ENCODE measurements at regions not wholly inside any gene's neighbourhood (a gene's known extent, or its start where the extent isn't known, plus 50 kb on each side); places are given as distances from the start of the nearest gene placed in this dataset.

DNA sequence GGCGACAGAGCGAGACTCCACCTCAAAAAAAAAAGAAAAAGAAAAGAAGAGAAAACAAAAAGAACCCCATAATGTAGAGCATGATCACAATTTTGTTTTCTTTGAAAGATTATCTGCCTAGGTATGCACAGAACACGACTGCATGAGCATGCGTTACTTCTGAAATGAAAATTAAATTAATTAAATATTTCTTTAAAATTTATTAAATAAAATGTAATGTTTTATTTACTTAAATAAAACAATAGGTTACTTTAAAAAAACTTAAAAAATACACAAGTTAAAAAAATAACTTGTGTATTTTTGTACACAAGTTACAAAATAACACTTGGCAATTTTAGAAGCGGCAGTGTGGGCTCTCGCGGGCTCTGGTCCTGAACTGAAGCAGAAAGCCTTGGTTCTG is 107.8 kb downstream of the TFAP2A start (continued):
- no peak for TF ChIP-seq HHEX (CRISPR knock-in tag; IDR thresholded peaks at IDR 0.05)
- TF ChIP-seq ZNF616 (CRISPR knock-in tag; IDR thresholded peaks at IDR 0.05; ENCODE audit: low read depth), result no peak
- TF ChIP-seq MAF1 (CRISPR knock-in tag; IDR thresholded peaks at IDR 0.05; ENCODE audit: borderline replicate concordance), result no peak
- no peak for TF ChIP-seq ZNF136 (CRISPR knock-in tag; IDR thresholded peaks at IDR 0.05; ENCODE audit: low read depth)
- TF ChIP-seq, protein P1, sequence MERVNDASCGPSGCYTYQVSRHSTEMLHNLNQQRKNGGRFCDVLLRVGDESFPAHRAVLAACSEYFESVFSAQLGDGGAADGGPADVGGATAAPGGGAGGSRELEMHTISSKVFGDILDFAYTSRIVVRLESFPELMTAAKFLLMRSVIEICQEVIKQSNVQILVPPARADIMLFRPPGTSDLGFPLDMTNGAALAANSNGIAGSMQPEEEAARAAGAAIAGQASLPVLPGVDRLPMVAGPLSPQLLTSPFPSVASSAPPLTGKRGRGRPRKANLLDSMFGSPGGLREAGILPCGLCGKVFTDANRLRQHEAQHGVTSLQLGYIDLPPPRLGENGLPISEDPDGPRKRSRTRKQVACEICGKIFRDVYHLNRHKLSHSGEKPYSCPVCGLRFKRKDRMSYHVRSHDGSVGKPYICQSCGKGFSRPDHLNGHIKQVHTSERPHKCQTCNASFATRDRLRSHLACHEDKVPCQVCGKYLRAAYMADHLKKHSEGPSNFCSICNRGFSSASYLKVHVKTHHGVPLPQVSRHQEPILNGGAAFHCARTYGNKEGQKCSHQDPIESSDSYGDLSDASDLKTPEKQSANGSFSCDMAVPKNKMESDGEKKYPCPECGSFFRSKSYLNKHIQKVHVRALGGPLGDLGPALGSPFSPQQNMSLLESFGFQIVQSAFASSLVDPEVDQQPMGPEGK (CRISPR knock-in tag; IDR thresholded peaks at IDR 0.05), result no peak
- TF ChIP-seq SRSF9 (IDR thresholded peaks at IDR 0.05; ENCODE audit: borderline replicate concordance, insufficient read depth, low read depth, low read length, poor library complexity, severe bottlenecking), result no peak
- no peak for TF ChIP-seq SOX13 (IDR thresholded peaks at IDR 0.05)
- no peak for TF ChIP-seq SOX13 (CRISPR knock-in tag; conservative IDR thresholded peaks at IDR 0.05 in 1 of 2, IDR thresholded peaks at IDR 0.05 in 1 of 2)
- TF ChIP-seq, protein P2, sequence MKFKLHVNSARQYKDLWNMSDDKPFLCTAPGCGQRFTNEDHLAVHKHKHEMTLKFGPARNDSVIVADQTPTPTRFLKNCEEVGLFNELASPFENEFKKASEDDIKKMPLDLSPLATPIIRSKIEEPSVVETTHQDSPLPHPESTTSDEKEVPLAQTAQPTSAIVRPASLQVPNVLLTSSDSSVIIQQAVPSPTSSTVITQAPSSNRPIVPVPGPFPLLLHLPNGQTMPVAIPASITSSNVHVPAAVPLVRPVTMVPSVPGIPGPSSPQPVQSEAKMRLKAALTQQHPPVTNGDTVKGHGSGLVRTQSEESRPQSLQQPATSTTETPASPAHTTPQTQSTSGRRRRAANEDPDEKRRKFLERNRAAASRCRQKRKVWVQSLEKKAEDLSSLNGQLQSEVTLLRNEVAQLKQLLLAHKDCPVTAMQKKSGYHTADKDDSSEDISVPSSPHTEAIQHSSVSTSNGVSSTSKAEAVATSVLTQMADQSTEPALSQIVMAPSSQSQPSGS (CRISPR knock-in tag; IDR thresholded peaks at IDR 0.05), result no peak
- TF ChIP-seq TAF15 (IDR thresholded peaks at IDR 0.05; ENCODE audit: low read depth, low read length, poor library complexity, severe bottlenecking), result no peak
- TF ChIP-seq, protein P3, sequence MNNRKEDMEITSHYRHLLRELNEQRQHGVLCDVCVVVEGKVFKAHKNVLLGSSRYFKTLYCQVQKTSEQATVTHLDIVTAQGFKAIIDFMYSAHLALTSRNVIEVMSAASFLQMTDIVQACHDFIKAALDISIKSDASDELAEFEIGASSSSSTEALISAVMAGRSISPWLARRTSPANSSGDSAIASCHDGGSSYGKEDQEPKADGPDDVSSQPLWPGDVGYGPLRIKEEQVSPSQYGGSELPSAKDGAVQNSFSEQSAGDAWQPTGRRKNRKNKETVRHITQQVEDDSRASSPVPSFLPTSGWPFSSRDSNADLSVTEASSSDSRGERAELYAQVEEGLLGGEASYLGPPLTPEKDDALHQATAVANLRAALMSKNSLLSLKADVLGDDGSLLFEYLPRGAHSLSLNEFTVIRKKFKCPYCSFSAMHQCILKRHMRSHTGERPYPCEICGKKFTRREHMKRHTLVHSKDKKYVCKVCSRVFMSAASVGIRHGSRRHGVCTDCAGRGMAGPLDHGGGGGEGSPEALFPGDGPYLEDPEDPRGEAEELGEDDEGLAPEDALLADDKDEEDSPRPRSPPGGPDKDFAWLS (CRISPR knock-in tag; IDR thresholded peaks at IDR 0.05; ENCODE audit: borderline replicate concordance), result no peak
- no peak for TF ChIP-seq ZNF256 (CRISPR knock-in tag; conservative IDR thresholded peaks at IDR 0.05)

Data from HepG2 (cell line).